LNCaP clone FGC (cell line): ENCODE measurements at regions not wholly inside any gene's neighbourhood (a gene's known extent, or its start where the extent isn't known, plus 50 kb on each side); places are given as distances from the start of the nearest gene placed in this dataset.

Experiments used
- DNase-seq: peaks from one replicate; pipeline ENCODE4 v3.0.0-alpha.2; 2011; ENCODE audit warnings: low read depth
- H3K4me3 ChIP-seq: 2 replicates; pipeline ENCODE4 v1.5.1; 2011; ENCODE audit warnings: mild to moderate bottlenecking, low read depth, low read length, control low read depth
- CTCF ChIP-seq: IDR thresholded peaks from 2 replicates; pipeline ENCODE4 v1.5.1; 2012; ENCODE audit warnings: mild to moderate bottlenecking; ENCODE audit not compliant: control insufficient read depth, insufficient read depth; ENCODE audit errors: extremely low read depth

DNA sequence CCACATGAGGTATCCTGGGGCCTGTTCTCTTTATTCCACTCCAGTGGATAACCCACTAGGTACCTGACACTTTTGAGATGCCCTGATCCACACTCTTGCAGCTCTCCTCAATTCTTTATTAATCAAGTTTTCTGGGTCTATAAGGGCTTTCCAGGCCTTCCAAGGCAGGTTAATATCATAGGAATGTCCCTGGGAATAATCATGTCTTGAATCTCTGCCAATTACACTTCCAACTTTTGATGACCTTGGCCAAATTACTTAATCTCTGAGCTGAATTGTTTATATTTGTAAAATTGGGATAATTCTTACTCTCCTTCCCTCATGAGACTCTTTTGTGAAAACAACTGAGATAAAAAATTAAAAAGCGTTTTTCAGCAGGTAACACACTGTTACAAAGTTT, 881.7 kb downstream of the MCTP2 start:
- TF ChIP-seq CTCF: no peak
- DNase-seq: no peak
- H3K4me3 ChIP-seq: no peak overlapping the region

DNA sequence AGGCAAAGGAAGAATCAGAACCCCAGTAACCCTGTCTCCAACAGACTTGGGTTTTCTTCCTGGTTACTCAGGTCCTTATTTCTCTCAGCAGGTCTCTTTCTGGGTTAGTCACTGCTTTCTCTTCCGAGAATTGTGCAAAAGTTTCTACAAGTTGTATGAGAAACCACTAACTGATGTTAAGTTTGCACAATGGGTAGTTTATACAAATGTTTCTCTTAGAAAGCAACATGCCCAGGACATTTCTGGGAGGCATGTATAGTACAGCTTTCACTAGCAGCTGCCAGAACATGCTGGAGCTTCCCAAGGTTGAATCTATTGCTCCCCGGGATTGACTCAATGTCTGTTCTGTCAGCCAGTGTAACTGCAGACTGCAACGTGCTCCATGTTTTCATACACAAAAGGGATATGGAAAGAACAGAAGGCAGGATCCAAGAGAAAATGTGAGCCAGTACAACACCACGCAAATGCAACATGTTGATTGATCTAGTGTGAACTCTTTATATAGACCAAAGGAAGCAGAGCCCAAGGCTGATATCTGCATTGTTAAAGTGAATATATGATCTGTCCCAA, 887.8 kb downstream of the MCTP2 start:
- TF ChIP-seq CTCF: no peak

DNA sequence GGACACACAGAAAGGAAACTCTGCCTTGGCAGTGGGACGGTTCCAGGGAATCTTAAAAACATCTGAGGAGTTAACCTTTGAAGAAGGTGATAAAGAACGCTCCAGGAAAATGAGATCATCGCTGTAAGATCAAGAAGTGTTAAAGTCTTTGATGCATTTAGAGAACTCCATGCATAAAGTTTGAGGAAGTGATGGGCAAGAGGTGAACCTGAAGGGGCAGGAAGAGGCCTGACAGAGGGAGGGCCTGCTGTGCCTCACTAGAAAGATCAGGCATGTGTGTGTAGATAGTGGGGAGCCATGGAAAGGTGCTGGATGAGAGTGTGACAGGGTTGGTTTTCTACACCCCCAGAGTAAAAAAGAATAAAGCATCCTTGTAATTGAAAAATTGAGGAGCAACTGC, 889.2 kb downstream of the MCTP2 start:
- no peak overlapping the region for H3K4me3 ChIP-seq
- TF ChIP-seq CTCF: no peak
- no peak for DNase-seq

More for the DNA sequence above, 887.8 kb downstream of the MCTP2 start:
- H3K4me3 ChIP-seq: no peak overlapping the region
- no peak for DNase-seq

DNA sequence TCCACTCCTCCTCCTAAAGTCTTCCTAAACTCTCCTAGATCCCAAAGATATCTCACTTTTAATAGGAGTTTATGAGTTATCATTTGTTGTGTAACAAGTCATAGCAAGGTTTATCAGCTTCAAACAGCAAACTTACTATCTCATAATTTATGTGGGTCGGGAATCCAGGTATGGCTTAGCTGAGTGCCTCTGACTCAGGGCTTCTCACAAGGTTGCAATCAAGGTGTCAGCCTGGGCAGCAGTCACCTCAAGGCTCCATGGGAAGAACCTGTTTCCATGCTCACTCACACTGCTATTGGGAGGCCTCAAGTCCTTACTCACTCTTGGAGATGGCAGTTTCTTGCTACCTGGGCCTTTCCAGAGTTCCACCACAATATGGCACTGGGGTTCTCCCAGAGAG, 889.8 kb downstream of the MCTP2 start:
- TF ChIP-seq CTCF: no peak
- DNase-seq: no peak
- H3K4me3 ChIP-seq: no peak overlapping the region

DNA sequence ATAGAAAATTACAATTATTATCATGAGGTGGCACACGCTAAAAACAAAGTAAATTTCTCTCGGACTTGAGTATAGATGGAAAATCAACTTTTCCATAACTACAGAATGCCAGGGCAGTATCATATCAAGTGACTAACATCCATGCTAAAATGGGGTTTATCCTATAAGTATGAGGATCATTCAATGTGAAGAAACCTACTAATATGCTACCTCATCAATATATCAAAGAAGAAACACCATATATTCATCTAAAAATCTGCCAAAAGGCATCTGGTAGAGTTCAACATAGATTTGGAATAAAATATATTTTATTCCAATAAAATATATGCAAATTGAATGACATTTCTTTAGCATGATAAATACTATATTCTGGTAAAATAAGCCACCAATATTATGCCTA, 894.4 kb downstream of the MCTP2 start:
- DNase-seq: no peak
- no peak for TF ChIP-seq CTCF

GRCh38 chr15:95127356-95127755, 896.0 kb downstream of the MCTP2 start:
- TF ChIP-seq CTCF: no peak
- no peak for DNase-seq
- no peak overlapping the region for H3K4me3 ChIP-seq

More for the DNA sequence above, 894.4 kb downstream of the MCTP2 start:
- no peak overlapping the region for H3K4me3 ChIP-seq

GRCh38 chr15:95129574-95129973, 898.2 kb downstream of the MCTP2 start:
- no peak for TF ChIP-seq CTCF
- DNase-seq: no peak
- H3K4me3 ChIP-seq: no peak overlapping the region
